Prostate gland (tissue), 2 donors: ENCODE measurements at regions not wholly inside any gene's neighbourhood (a gene's known extent, or its start where the extent isn't known, plus 50 kb on each side); places are given as distances from the start of the nearest gene placed in this dataset.

Experiments
- DNase-seq: peaks from one replicate; pipeline ENCODE4 v3.0.0-alpha.2; 2019; ENCODE audit warnings: low spot score
- H3K27ac ChIP-seq, 2 donors: fragments of 200-600 bp; sonication (generic); 2 replicates each; pipeline ENCODE4 v1.5.1; 2017 to 2019
- H3K27me3 ChIP-seq: fragments of 200-600 bp; sonication (generic); replicated peaks from 2 replicates; pipeline ENCODE4 v1.5.1; 2019; ENCODE audit not compliant: insufficient read depth
- H3K36me3 ChIP-seq, 2 donors: fragments of 200-600 bp; sonication (generic); 1 replicate in 1 of 2; 2 replicates in 1 of 2; pipeline versions ENCODE4 v1.5.1 to v1.8.1; 2017 to 2019
- H3K4me1 ChIP-seq: fragments of 200-600 bp; sonication (generic); replicated peaks from 2 replicates; pipeline ENCODE4 v1.5.1; 2019
- H3K4me3 ChIP-seq, 2 donors: fragments of 200-600 bp; sonication (generic); 2 replicates each; pipeline ENCODE4 v1.5.1; 2017 to 2019
- H3K9me3 ChIP-seq: fragments of 200-600 bp; sonication (generic); 2 replicates; pipeline ENCODE4 v1.5.1; 2017
- POLR2A ChIP-seq: fragments of 450-650 bp; IDR thresholded peaks from one replicate; pipeline ENCODE4 v1.6.1; 2016; ENCODE audit warnings: antibody characterized with exemption, mild to moderate bottlenecking
- POLR2AphosphoS5 ChIP-seq: sonication (generic); formaldehyde crosslinking; IDR thresholded peaks from one replicate; pipeline ENCODE4 v1.6.1; 2017; ENCODE audit warnings: antibody characterized with exemption
- WGBS: methylation state at CpG from one replicate; pipeline ENCODE4 v1.1.5; 2018; 5-methylcytosine and 5-hydroxymethylcytosine counted together
- intact Hi-C: fragments of 100-400 bp; cut with DNase I; formaldehyde crosslinking; loops from one replicate; pipeline ENCODE4 v1.14.2; 2022
- TF ChIP-seq, protein P1 (sequence below), 4 experiments: fragments of 200-600 bp in 2 of 4; fragments of 450-650 bp in 2 of 4; sonication (generic) in 2 of 4; IDR thresholded peaks; 1 replicate in 3 of 4; 2 replicates in 1 of 4; pipeline ENCODE4 v1.5.1; 2016 to 2019; ENCODE audit warnings: antibody characterized with exemption in 4 of 4, mild to moderate bottlenecking in 2 of 4, moderate library complexity in 2 of 4

DNA sequence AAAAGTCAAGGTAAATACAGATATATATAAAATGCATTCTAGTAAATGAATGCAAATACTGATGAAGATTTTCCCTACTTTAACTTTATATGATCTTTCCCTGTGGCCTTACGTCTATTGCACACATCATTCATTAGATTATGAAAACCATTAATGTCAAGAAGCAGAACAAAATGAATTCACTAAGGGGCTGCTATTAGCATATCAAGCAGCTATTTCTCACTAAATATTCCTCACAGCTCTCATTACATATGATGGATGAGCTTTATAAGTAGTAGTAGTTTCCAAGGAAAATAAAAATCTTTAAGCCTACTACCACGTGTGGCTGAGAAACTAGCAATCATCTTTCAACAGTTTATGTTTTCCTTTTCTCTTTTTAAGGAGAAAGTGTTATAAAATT lies 702.8 kb upstream of the SLC39A10 start:
- H3K4me1 ChIP-seq, result no peaks in the 10 kb centered on the region
- H3K9me3 ChIP-seq, result no peaks in the 10 kb centered on the region
- no peaks in the 10 kb centered on the region for H3K36me3 ChIP-seq
- WGBS, result 52% methylated on average over 2 of the region's 2 CpGs
- no peak overlapping the region for H3K4me3 ChIP-seq
- H3K27me3 ChIP-seq, result no peaks in the 10 kb centered on the region
- TF ChIP-seq POLR2AphosphoS5 (no peak), POLR2A (no peak)
- TF ChIP-seq, protein P1, sequence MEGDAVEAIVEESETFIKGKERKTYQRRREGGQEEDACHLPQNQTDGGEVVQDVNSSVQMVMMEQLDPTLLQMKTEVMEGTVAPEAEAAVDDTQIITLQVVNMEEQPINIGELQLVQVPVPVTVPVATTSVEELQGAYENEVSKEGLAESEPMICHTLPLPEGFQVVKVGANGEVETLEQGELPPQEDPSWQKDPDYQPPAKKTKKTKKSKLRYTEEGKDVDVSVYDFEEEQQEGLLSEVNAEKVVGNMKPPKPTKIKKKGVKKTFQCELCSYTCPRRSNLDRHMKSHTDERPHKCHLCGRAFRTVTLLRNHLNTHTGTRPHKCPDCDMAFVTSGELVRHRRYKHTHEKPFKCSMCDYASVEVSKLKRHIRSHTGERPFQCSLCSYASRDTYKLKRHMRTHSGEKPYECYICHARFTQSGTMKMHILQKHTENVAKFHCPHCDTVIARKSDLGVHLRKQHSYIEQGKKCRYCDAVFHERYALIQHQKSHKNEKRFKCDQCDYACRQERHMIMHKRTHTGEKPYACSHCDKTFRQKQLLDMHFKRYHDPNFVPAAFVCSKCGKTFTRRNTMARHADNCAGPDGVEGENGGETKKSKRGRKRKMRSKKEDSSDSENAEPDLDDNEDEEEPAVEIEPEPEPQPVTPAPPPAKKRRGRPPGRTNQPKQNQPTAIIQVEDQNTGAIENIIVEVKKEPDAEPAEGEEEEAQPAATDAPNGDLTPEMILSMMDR (IDR thresholded peaks at IDR 0.05), result no peak
- intact Hi-C loops, result no loop called here
- H3K27ac ChIP-seq, result no peak overlapping the region
- no peak for DNase-seq

DNA sequence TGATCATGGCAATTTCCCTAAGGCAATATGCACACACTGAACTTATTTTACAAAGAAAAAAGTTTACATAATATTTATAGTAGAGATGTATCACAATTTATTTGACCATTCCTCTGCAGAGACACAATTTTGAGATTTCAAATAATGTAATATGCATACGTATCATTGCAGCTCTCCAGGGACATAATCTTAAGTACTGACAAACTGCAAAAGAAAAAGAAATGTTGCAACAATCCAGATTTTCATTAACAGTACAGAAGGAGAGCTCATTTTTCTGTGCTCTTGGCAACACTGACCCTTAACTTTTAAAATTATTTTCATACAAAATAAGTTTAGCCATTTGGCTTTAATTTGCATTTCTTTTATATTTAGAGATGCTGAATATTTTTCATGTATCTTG lies 710.2 kb upstream of the SLC39A10 start:
- no peaks in the 10 kb centered on the region for H3K9me3 ChIP-seq
- no peak overlapping the region for H3K27ac ChIP-seq
- WGBS, result 65% methylated on average over 1 of the region's 1 CpG
- TF ChIP-seq POLR2A (no peak), POLR2AphosphoS5 (no peak)
- TF ChIP-seq, protein P1 (IDR thresholded peaks at IDR 0.05), result no peak
- intact Hi-C loops, result no loop called here
- H3K4me3 ChIP-seq, result no peak overlapping the region
- no peak for DNase-seq
- H3K4me1 ChIP-seq, result no peaks in the 10 kb centered on the region
- no peaks in the 10 kb centered on the region for H3K27me3 ChIP-seq
- no peaks in the 10 kb centered on the region for H3K36me3 ChIP-seq

DNA sequence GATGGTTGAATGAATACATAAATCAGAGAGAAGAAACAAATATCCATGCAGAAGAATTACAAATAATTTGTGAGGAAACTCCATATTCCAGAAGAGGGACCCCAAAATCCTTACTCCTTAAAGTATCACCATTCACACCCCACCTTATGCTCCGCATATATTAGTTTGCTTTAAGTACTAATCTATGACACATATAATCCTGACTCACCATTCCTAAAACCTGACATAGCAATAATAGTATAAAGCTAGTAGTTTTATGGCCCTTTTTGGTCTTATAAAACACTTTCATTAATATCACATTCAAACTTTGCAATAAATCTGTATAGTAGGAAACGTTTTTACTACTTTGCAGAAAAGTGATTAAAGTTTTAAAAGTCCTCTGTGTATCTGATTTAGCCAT lies 719.0 kb upstream of the SLC39A10 start:
- intact Hi-C loops, result no loop called here
- WGBS, result 51% methylated on average over 2 of the region's 2 CpGs
- Histone ChIP-seq H3K27ac (no peak overlapping the region), H3K27me3 (no peaks in the 10 kb centered on the region), H3K36me3 (no peaks in the 10 kb centered on the region), H3K9me3 (no peaks in the 10 kb centered on the region), H3K4me3 (no peak overlapping the region), H3K4me1 (no peaks in the 10 kb centered on the region)
- no peak for DNase-seq
- TF ChIP-seq POLR2AphosphoS5 (no peak), POLR2A (no peak)
- TF ChIP-seq, protein P1 (IDR thresholded peaks at IDR 0.05), result no peak

DNA sequence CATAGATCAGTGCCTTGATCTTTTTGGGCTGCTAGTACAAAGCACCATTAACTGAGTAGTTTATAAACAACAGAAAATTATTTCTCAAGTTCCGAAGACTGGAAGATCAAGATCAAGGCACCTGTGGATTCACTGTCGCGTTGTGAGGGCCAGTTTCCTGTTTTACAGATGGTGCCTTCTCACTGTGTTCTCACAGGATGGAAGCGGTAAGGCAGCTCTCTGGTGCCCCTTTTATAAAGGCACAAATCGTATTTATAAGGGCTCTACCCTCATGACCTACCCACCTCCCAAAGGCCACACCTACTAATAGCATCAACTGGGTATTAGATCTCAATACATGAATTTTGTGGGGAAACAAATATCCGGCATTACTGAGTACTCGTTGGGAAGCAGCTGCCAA lies 729.5 kb upstream of the SLC39A10 start:
- Histone ChIP-seq H3K36me3 (no peaks in the 10 kb centered on the region), H3K9me3 (no peaks in the 10 kb centered on the region), H3K4me3 (no peak overlapping the region), H3K27ac (no peak overlapping the region), H3K4me1 (no peaks in the 10 kb centered on the region), H3K27me3 (no peaks in the 10 kb centered on the region)
- 88% methylated on average over 7 of the region's 7 CpGs for WGBS
- no peak for DNase-seq
- intact Hi-C loops, result no loop called here
- no peak for TF ChIP-seq POLR2A
- TF ChIP-seq, protein P1 (IDR thresholded peaks at IDR 0.05), result no peak
- no peak for TF ChIP-seq POLR2AphosphoS5

DNA sequence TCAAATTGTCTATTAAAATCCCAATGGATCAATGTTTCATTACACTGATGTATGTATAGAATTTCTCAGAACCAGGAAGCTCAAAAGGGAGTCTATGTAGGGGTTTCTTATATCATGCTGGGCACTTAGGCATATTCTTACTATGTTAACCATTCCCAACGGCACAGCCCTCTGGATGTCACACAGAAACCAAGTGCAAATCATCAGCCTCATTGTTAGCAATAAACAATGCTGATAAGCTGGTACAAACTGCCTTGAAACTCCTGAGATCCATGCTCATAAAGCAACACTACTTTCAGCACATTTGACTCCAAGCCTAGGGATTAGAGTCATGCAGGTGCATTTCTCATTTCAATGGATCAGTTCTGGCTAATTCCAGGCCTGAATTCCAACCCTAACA lies 730.2 kb upstream of the SLC39A10 start:
- Histone ChIP-seq H3K27ac (no peak overlapping the region), H3K27me3 (no peaks in the 10 kb centered on the region), H3K4me3 (no peak overlapping the region), H3K4me1 (no peaks in the 10 kb centered on the region), H3K36me3 (no peaks in the 10 kb centered on the region), H3K9me3 (no peaks in the 10 kb centered on the region)
- TF ChIP-seq POLR2AphosphoS5 (no peak), POLR2A (no peak)
- TF ChIP-seq, protein P1 (IDR thresholded peaks at IDR 0.05), result no peak
- no peak for DNase-seq
- intact Hi-C loops, result no loop called here
- 47% methylated on average over 1 of the region's 1 CpG for WGBS
